ENCODE measurements at regions not wholly inside any gene's neighbourhood (a gene's known extent, or its start where the extent isn't known, plus 50 kb on each side); places are given as distances from the start of the nearest gene placed in this dataset.

GRCh38 chr6:15864708-15865062, 201.9 kb upstream of the DTNBP1 start:
- Histone ChIP-seq H3K27ac (no peak overlapping the region), H3K9me3 (no peaks in the 10 kb centered on the region), H3K36me3 (no peaks in the 10 kb centered on the region), H3K4me3 (no peak overlapping the region), H3K4me1 (no peaks in the 10 kb centered on the region), H3K27me3 (ENCODE audit: low read depth) (no peaks in the 10 kb centered on the region)
- ATAC-seq (no peak), DNase-seq (no peak)
- no peak for TF ChIP-seq CTCF (IDR thresholded peaks at IDR 0.05)
- intact Hi-C loops (cut with DNase I) = no loop called here

DNA sequence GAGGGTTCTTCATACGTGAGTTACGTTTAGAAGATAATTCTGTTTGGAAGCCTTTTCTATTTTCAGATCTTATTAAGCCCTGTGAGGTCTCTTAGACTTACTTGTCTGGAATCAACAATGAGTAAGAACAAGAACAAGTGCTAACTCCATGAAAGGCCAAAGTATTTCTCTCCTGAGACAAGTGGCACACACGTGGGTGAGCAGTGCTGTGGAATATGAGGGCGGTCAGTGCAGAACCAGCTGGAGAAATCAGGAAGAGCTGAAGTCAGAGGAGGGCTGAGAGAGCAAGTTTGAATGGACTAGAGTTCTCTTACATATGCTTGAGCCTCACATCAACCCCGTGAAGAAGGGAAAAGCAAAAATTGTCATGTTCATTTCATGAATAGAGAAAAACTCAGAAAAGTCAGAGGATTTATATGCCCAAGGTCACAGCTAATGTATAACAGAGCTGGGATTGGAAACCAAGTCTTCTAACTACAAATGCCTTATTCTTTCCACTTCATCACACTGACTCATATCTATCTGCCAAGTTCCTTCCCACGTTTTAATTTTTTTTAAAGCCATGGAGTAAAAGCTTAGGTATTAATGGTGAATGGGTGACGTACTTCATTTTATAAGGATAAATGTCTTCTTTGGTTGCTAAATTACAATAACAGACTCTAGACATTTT, 201.3 kb upstream of the DTNBP1 start:
- H3K36me3 ChIP-seq = no peaks in the 10 kb centered on the region
- intact Hi-C loops (cut with DNase I) = no loop called here
- ATAC-seq (peak in 1 of 2 donors; percentile 46), DNase-seq (no peak)
- no peak overlapping the region for H3K4me3 ChIP-seq
- no peak for TF ChIP-seq CTCF (IDR thresholded peaks at IDR 0.05)
- no peaks in the 10 kb centered on the region for H3K4me1 ChIP-seq
- no peak overlapping the region for H3K27ac ChIP-seq
- H3K27me3 ChIP-seq (ENCODE audit: low read depth) = no peaks in the 10 kb centered on the region
- no peaks in the 10 kb centered on the region for H3K9me3 ChIP-seq

DNA sequence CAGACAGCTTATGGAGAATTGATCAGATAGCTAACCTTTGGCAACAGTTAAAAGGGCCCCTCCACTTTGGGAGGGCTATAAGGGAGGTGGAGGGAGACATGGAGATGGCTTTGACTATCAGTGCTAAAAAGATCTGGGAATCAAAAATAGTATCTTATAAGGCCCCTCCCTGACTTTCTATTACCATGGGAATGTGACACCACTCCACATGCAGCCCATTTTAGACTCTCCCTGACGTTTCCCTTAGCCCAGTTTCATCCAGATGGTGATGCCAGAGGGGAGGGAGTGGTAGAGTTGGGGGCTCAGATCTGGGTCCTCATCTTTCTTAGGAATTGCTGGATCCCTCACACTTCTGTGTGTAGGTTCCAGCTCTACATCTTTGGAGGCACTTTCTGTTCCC, 200.0 kb upstream of the DTNBP1 start:
- no peaks in the 10 kb centered on the region for H3K27me3 ChIP-seq (ENCODE audit: low read depth)
- no peak overlapping the region for H3K4me3 ChIP-seq
- DNase-seq (no peak), ATAC-seq (no peak)
- H3K36me3 ChIP-seq = no peaks in the 10 kb centered on the region
- no peak for TF ChIP-seq CTCF (IDR thresholded peaks at IDR 0.05)
- intact Hi-C loops (cut with DNase I) = no loop called here
- H3K9me3 ChIP-seq = no peaks in the 10 kb centered on the region
- H3K27ac ChIP-seq = no peak overlapping the region
- no peaks in the 10 kb centered on the region for H3K4me1 ChIP-seq

- intact Hi-C loops (cut with DNase I) = no loop called here
- H3K4me1 ChIP-seq = no peaks in the 10 kb centered on the region
- H3K4me3 ChIP-seq = no peak overlapping the region
- ATAC-seq = no peak
- no peaks in the 10 kb centered on the region for H3K27me3 ChIP-seq (ENCODE audit: low read depth)
- H3K9me3 ChIP-seq = no peaks in the 10 kb centered on the region
- H3K27ac ChIP-seq = no peak overlapping the region
- H3K36me3 ChIP-seq = no peaks in the 10 kb centered on the region
- no peak for TF ChIP-seq CTCF (IDR thresholded peaks at IDR 0.05)
- DNase-seq = no peak
Measured at GRCh38 chr6:15861486-15861885, 198.7 kb upstream of the DTNBP1 start.

- Histone ChIP-seq H3K27ac (no peak overlapping the region), H3K36me3 (no peaks in the 10 kb centered on the region), H3K4me3 (no peak overlapping the region), H3K27me3 (ENCODE audit: low read depth) (no peaks in the 10 kb centered on the region), H3K4me1 (no peaks in the 10 kb centered on the region), H3K9me3 (no peaks in the 10 kb centered on the region)
- DNase-seq (no peak), ATAC-seq (no peak)
- intact Hi-C loops (cut with DNase I) = no loop called here
- TF ChIP-seq CTCF (IDR thresholded peaks at IDR 0.05) = no peak
Measured at GRCh38 chr6:15854826-15855710, 192.2 kb upstream of the DTNBP1 start.

Measured in lower lobe of right lung (tissue), 2 donors.